Common myeloid progenitor, CD34-positive (primary cell): ENCODE measurements at regions not wholly inside any gene's neighbourhood (a gene's known extent, or its start where the extent isn't known, plus 50 kb on each side); places are given as distances from the start of the nearest gene placed in this dataset.

Source experiments
- CTCF ChIA-PET: fragments of 350-600 bp; sonication (Branson Sonifier 250); formaldehyde crosslinking; loops from one replicate; lab custom pipeline; 2021; ENCODE audit warnings: antibody characterized with exemption; lab: Charles Lee
- POLR2A ChIA-PET: fragments of 350-600 bp; sonication (Branson Sonifier 250); formaldehyde crosslinking; loops from one replicate; lab custom pipeline; 2021; ENCODE audit warnings: antibody characterized with exemption; lab: Charles Lee
- DNase-seq, 3 donors: peaks; one replicate each; pipeline versions ENCODE4 v3.0.0 to v3.0.0-alpha.2; 2013
- H3K27ac ChIP-seq, 2 experiments: 1 replicate in 1 of 2; 2 replicates in 1 of 2; pipeline ENCODE4 v1.7.0; 2013; ENCODE audit warnings: inconsistent platforms in 2 of 2, low read length in 2 of 2, mild to moderate bottlenecking in 2 of 2, low read depth in 1 of 2, moderate library complexity in 1 of 2; ENCODE audit not compliant: severe bottlenecking in 2 of 2, insufficient read depth in 1 of 2, poor library complexity in 1 of 2
- H3K27me3 ChIP-seq, 5 experiments: replicated peaks in 2 of 5; 1 replicate in 3 of 5; 2 replicates in 2 of 5; pipeline versions ENCODE4 v1.6.1 to v1.7.0; 2013; ENCODE audit warnings: low read length in 4 of 5, mild to moderate bottlenecking in 2 of 5, moderate library complexity in 2 of 5, inconsistent platforms in 1 of 5; ENCODE audit not compliant: insufficient read depth in 5 of 5, control insufficient read depth in 4 of 5
- H3K36me3 ChIP-seq, 4 experiments: 1 replicate in 2 of 4; 2 replicates in 2 of 4; pipeline versions ENCODE4 v1.6.1 to v1.7.0; 2013; ENCODE audit warnings: low read length in 3 of 4, control low read depth in 1 of 4, mild to moderate bottlenecking in 1 of 4; ENCODE audit not compliant: control insufficient read depth in 4 of 4, insufficient read depth in 4 of 4
- H3K4me1 ChIP-seq, 4 experiments: 1 replicate in 3 of 4; 2 replicates in 1 of 4; pipeline versions ENCODE4 v1.6.1 to v1.7.1; 2013; ENCODE audit warnings: low read length in 3 of 4, mild to moderate bottlenecking in 3 of 4, control low read depth in 1 of 4, inconsistent platforms in 1 of 4, moderate library complexity in 1 of 4; ENCODE audit not compliant: control insufficient read depth in 4 of 4, insufficient read depth in 4 of 4; ENCODE audit errors: control extremely low read depth in 1 of 4
- H3K4me3 ChIP-seq, 7 experiments: 1 replicate in 4 of 7; 2 replicates in 3 of 7; pipeline versions ENCODE4 v1.5.1 to v1.7.0; 2013; ENCODE audit warnings: mild to moderate bottlenecking in 7 of 7, low read length in 6 of 7, moderate library complexity in 6 of 7, inconsistent platforms in 2 of 7, low read depth in 2 of 7, control low read depth in 1 of 7; ENCODE audit not compliant: insufficient read depth in 4 of 7, control insufficient read depth in 1 of 7; ENCODE audit errors: extremely low read depth in 1 of 7
- H3K9me3 ChIP-seq, 5 experiments: 1 replicate in 4 of 5; 2 replicates in 1 of 5; pipeline versions ENCODE4 v1.6.1 to v1.7.1; 2013; ENCODE audit warnings: low read length in 4 of 5, mild to moderate bottlenecking in 2 of 5, inconsistent platforms in 1 of 5, low read depth in 1 of 5, moderate library complexity in 1 of 5; ENCODE audit not compliant: control insufficient read depth in 4 of 5, insufficient read depth in 2 of 5; ENCODE audit errors: control extremely low read depth in 1 of 5
- WGBS: methylation state at CpG from one replicate; pipeline ENCODE4 v1.1.5; 2013; ENCODE audit not compliant: insufficient coverage; 5-methylcytosine and 5-hydroxymethylcytosine counted together

DNA sequence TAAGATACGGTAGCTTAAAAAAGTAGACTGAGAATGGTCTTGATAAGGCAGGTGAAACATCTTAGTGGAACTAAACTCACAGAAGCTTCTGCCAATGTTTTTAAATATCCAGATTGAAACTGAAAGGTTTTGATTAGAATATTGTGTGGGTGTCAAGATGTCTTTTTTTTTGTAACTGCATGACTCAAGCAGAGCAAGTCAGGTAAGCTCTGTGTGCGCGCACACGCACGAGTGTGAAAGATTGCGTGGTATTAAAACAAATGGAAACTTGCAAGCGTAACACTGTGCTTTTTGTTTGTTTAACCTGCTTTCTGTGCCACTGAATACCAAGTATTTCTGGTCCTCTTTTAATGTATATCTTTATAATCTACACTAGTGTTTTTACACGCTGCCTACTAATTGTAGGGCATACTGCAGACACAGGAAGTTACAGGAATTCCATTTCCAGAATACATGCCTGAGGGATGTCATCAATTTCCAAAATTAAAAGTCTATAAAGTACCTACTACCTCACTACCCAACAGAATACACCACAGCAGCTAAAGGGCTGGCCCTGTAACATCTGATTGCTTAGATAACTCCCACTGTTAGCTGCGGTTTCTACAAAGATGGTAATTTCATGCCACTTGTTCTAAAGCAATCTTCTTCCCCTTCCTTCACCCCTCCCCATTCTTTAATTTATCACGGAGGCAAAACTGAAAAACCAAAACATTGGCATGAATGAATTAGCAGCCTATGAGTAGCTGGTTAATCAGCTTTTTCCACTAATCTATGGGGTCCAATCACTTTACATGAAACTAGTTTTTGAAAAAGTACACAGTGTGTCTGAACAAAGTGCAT is 472.8 kb downstream of the SHQ1 start:
- CTCF ChIA-PET = interaction anchor here (1.1 to 2.0 kb wide), 7 partner anchors 10 to 86 kb away, joined by 3 to 13 read pairs (median 5); no protein-coding TSS in a partner anchor
- Histone ChIP-seq H3K36me3 (peaks cover 9 to 28% (median 13%) of the 10 kb centered on the region in 4 experiments), H3K27me3 (no peaks in the 10 kb centered on the region), H3K4me1 (peaks cover 12 to 65% (median 47%) of the 10 kb centered on the region in 4 experiments), H3K27ac (peak overlapping the region in 1 of 2 experiments; percentile 69), H3K4me3 (peak overlapping the region in 2 of 7 experiments; percentile 22 to 45), H3K9me3 (no peaks in the 10 kb centered on the region)
- POLR2A ChIA-PET = interaction anchor here (0.9 to 1.6 kb wide), 3 partner anchors 27 to 86 kb away, joined by 3 to 9 read pairs (median 4); no protein-coding TSS in a partner anchor
- peak; percentile 60 to 93 (median 89) for DNase-seq
- WGBS = 71% methylated on average over 6 of the region's 10 CpGs

DNA sequence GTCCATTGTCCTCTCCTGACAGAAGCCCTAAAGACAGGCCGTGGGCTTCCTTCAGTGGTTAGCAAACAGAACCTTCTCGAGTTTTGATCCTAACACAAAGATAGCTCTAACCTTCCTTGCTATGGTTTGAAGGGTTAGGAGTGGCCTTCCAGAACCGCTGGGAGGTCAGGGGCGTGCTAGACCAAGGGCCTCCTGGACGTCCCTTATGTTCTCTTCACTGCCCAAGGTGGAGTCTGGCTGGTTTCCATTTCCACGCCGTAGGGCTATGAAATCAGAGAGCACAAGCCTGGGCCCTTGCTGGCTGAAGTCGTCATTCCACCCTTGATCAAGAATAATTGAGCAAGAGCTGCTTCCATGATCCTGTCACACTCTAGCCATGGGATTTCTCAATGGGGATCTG is 475.1 kb downstream of the SHQ1 start:
- ChIA-PET CTCF (no interaction called here), POLR2A (no interaction called here)
- DNase-seq = no peak
- Histone ChIP-seq H3K4me1 (peaks cover 12 to 44% (median 34%) of the 10 kb centered on the region in 4 experiments), H3K27ac (no peak overlapping the region), H3K9me3 (no peaks in the 10 kb centered on the region), H3K36me3 (peaks cover 2 to 17% (median 4%) of the 10 kb centered on the region in 4 experiments), H3K4me3 (no peak overlapping the region), H3K27me3 (no peaks in the 10 kb centered on the region)
- 98% methylated on average over 8 of the region's 8 CpGs for WGBS

DNA sequence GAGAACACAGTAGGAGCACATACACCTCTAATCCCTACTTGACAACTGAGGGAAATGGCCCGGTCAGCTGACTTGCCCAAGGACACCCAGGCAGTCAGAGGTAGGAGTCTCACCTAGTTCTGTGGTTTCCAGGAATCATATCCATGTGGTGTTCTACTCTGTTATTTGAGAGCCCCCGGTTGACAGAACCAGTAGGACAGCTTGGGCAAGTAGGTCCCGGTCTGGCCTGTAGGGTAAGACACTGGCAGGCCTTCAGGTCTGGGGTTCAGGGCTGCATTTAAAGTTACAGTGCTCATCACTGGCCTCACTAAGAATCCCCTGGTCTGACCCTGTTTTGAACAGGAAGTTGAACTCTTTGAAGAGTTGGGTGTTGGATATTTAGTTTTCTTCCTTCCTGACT is 476.1 kb downstream of the SHQ1 start:
- no peak overlapping the region for H3K27ac ChIP-seq
- WGBS = 98% methylated on average over 3 of the region's 3 CpGs
- H3K4me3 ChIP-seq = no peak overlapping the region
- no peak for DNase-seq
- ChIA-PET CTCF (interaction anchor here (1.0 kb wide), 1 partner anchor 17 kb away, joined by 3 read pairs; no protein-coding TSS in a partner anchor), POLR2A (no interaction called here)
- peaks cover 0 to 11% (median 2%) of the 10 kb centered on the region in 4 experiments for H3K36me3 ChIP-seq
- no peaks in the 10 kb centered on the region for H3K9me3 ChIP-seq
- H3K27me3 ChIP-seq = no peaks in the 10 kb centered on the region
- H3K4me1 ChIP-seq = peaks cover 12 to 40% (median 30%) of the 10 kb centered on the region in 4 experiments

DNA sequence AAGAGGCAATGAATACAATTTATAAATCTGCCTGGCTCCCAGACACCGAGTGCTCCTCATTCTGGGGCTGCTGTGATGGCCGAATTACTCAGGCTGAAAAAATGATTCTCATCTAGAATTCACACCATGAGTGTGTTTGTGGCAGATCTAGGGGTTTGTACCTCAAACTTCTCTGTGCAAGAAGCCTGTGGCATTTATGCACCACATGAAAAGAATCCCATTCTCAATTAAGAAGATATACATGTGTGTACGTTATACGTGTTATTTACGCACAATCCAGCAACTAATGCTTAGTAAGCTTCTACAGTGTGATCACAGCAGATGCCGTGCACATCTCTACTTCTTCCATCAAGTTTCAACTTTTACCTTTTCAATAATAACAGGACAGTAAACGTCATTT is 476.8 kb downstream of the SHQ1 start:
- no peaks in the 10 kb centered on the region for H3K27me3 ChIP-seq
- H3K36me3 ChIP-seq = peaks cover 0 to 8% (median 0%) of the 10 kb centered on the region in 4 experiments
- H3K4me1 ChIP-seq = peaks cover 12 to 33% (median 26%) of the 10 kb centered on the region in 4 experiments
- H3K9me3 ChIP-seq = no peaks in the 10 kb centered on the region
- WGBS = 99% methylated on average over 7 of the region's 7 CpGs
- POLR2A ChIA-PET = no interaction called here
- CTCF ChIA-PET = interaction anchor here (1.0 kb wide), 1 partner anchor 15 kb away, joined by 3 read pairs; no protein-coding TSS in a partner anchor
- H3K27ac ChIP-seq = no peak overlapping the region
- no peak for DNase-seq
- no peak overlapping the region for H3K4me3 ChIP-seq

DNA sequence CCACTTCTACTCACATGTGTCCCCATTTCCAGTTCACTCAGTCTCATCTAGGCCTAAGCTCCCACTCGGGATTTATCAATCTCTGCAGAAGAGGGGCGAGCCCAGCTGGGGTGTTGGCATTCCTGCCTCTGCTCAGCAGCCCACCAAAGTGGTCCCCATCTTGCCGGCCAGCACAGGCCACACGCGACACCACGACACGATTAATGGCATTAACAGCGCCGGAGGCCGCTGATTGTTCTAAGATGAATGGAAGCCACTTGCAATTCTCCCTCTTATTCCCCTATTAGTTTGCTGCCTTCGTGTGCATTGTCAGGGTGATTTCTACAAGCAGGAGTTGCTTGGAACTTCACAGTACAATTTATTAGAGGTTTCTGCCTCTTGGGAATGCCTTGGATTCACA is 477.3 kb downstream of the SHQ1 start:
- H3K9me3 ChIP-seq = no peaks in the 10 kb centered on the region
- ChIA-PET POLR2A (no interaction called here), CTCF (interaction anchor here (1.0 kb wide), 1 partner anchor 14 kb away, joined by 3 read pairs; no protein-coding TSS in a partner anchor)
- no peaks in the 10 kb centered on the region for H3K27me3 ChIP-seq
- no peak overlapping the region for H3K27ac ChIP-seq
- no peak overlapping the region for H3K4me3 ChIP-seq
- peaks cover 11 to 29% (median 23%) of the 10 kb centered on the region in 4 experiments for H3K4me1 ChIP-seq
- 88% methylated on average over 8 of the region's 11 CpGs for WGBS
- peaks cover 0 to 8% (median 0%) of the 10 kb centered on the region in 4 experiments for H3K36me3 ChIP-seq
- no peak for DNase-seq

DNA sequence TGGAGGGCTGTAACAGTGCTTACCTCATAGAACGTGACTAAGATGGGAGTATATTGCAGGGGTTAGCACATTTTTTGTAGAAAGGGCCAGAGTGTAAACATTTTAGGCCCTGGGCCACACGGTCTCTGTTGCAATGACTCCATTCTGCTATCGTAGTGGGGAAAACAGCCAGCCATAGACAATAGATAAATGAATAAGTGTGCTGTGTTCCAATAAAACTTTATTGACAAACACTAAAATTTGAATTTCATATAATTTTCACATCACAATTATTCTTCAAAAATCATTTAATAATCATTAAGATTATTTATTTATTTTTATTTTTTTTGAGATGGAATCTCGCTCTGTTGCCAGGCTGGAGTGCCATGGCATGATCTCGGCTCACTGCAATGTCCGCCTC is 478.6 kb downstream of the SHQ1 start:
- DNase-seq = no peak
- ChIA-PET CTCF (no interaction called here), POLR2A (no interaction called here)

More for the DNA sequence above, 478.6 kb downstream of the SHQ1 start:
- Histone ChIP-seq H3K36me3 (peaks cover 0 to 4% (median 0%) of the 10 kb centered on the region in 4 experiments), H3K27me3 (no peaks in the 10 kb centered on the region), H3K4me1 (peaks cover 0 to 16% (median 11%) of the 10 kb centered on the region in 4 experiments), H3K9me3 (no peaks in the 10 kb centered on the region), H3K4me3 (no peak overlapping the region), H3K27ac (no peak overlapping the region)
- 93% methylated on average over 3 of the region's 6 CpGs for whole genome bisulfite sequencing
